ENCODE measurements at regions not wholly inside any gene's neighbourhood (a gene's known extent, or its start where the extent isn't known, plus 50 kb on each side); places are given as distances from the start of the nearest gene placed in this dataset.
A peak's percentile ranks its signal among the peaks of the same experiment; 100 is the strongest.

DNA sequence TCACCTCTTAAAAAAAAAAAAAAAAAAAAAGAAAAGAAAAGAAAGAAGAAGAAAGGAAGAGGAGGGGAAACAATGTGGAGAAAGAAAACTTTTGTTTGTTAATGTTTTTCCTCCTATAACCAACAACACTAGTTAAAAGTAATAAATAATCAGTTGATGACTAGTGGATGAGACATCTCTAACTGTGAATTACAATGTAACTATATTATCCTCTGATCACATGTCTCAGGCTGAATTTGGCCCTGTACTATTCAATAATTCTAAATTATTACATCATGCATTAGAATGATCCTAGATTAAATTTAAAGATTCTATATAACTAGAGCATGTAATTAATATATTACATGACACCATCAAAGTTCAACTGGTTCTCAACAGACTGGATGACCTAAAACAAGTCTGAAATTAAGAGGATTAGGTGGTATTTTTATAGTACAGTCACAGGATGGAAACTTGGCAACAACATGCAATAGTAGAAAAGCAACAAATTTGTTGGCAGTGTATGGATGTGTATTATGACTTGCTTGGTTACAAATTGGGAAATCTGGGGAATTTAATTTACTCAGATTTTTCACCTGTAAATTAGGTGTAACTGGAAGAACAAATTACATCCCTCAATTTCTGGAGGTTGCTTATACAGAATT lies 269.3 kb upstream of the SETBP1 start:
- Histone ChIP-seq H3K4me2 (ENCODE audit: extremely low read depth, insufficient read depth, low read length) (no peak overlapping the region), H4K20me1 (ENCODE audit: control insufficient read depth, extremely low read depth, insufficient read depth, low read length) (no peaks in the 10 kb centered on the region), H3K4me1 (ENCODE audit: control insufficient read depth, extremely low read depth, insufficient read depth, low read length) (no peaks in the 10 kb centered on the region), H3K79me2 (ENCODE audit: control insufficient read depth, insufficient read depth, low read length) (no peaks in the 10 kb centered on the region), H3K9ac (ENCODE audit: insufficient read depth, low read length) (no peak overlapping the region), H3K27ac (ENCODE audit: insufficient read depth, low read length) (no peak overlapping the region), H3K4me3 (replicated peaks in 1 of 4; ENCODE audit: control extremely low read depth in 1 of 4, insufficient read depth in 1 of 4, low read depth in 3 of 4, low read length in 4 of 4) (no peak overlapping the region), H3K9me3 (ENCODE audit: control insufficient read depth, insufficient read depth, low read depth, low read length) (no peaks in the 10 kb centered on the region), H3K36me3 (ENCODE audit: control insufficient read depth, insufficient read depth, low read length) (no peaks in the 10 kb centered on the region), H3K27me3 (ENCODE audit: control insufficient read depth, insufficient read depth, low read length) (no peaks in the 10 kb centered on the region), H2AFZ (ENCODE audit: low read length) (no peak overlapping the region)
- peak in 1 of 2 donors; percentile 1 for DNase-seq (ENCODE audit: low read depth in 2 of 2)
- TF ChIP-seq EZH2 (IDR thresholded peaks at IDR 0.05; ENCODE audit: low read length, missing control alignments): no peak
- TF ChIP-seq, protein P1, sequence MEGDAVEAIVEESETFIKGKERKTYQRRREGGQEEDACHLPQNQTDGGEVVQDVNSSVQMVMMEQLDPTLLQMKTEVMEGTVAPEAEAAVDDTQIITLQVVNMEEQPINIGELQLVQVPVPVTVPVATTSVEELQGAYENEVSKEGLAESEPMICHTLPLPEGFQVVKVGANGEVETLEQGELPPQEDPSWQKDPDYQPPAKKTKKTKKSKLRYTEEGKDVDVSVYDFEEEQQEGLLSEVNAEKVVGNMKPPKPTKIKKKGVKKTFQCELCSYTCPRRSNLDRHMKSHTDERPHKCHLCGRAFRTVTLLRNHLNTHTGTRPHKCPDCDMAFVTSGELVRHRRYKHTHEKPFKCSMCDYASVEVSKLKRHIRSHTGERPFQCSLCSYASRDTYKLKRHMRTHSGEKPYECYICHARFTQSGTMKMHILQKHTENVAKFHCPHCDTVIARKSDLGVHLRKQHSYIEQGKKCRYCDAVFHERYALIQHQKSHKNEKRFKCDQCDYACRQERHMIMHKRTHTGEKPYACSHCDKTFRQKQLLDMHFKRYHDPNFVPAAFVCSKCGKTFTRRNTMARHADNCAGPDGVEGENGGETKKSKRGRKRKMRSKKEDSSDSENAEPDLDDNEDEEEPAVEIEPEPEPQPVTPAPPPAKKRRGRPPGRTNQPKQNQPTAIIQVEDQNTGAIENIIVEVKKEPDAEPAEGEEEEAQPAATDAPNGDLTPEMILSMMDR (conservative IDR thresholded peaks at IDR 0.05 in 1 of 2, IDR thresholded peaks at IDR 0.05 in 1 of 2; ENCODE audit: low read depth in 1 of 2, low read length in 2 of 2): no peak

DNA sequence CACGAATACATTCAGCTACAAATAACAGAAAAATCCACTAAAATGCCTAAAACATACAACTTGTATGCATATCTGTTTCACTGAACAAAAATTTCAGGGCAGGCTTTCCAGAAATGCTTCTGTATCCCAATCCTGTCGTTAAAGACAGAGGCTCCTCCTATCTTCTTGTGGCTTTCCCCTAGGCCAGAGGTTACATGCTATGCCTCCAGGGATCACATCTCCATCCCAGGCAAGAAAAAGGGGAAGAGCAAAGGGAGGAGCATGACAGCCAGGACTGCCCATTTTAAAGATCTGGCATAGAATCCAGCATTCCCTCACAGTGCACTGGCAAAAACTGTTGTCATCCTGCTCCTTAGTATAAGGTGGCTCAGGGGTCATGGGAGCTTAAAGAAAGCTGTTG lies 268.7 kb upstream of the SETBP1 start:
- no peak for DNase-seq (ENCODE audit: low read depth in 2 of 2)
- no peaks in the 10 kb centered on the region for H4K20me1 ChIP-seq (ENCODE audit: control insufficient read depth, extremely low read depth, insufficient read depth, low read length)
- TF ChIP-seq, protein P1 (conservative IDR thresholded peaks at IDR 0.05 in 1 of 2, IDR thresholded peaks at IDR 0.05 in 1 of 2; ENCODE audit: low read depth in 1 of 2, low read length in 2 of 2): no peak
- TF ChIP-seq EZH2 (IDR thresholded peaks at IDR 0.05; ENCODE audit: low read length, missing control alignments): no peak
- no peak overlapping the region for H3K4me2 ChIP-seq (ENCODE audit: extremely low read depth, insufficient read depth, low read length)
- no peaks in the 10 kb centered on the region for H3K36me3 ChIP-seq (ENCODE audit: control insufficient read depth, insufficient read depth, low read length)
- no peak overlapping the region for H3K27ac ChIP-seq (ENCODE audit: insufficient read depth, low read length)
- H3K79me2 ChIP-seq (ENCODE audit: control insufficient read depth, insufficient read depth, low read length): no peaks in the 10 kb centered on the region
- no peak overlapping the region for H2AFZ ChIP-seq (ENCODE audit: low read length)
- H3K9me3 ChIP-seq (ENCODE audit: control insufficient read depth, insufficient read depth, low read depth, low read length): no peaks in the 10 kb centered on the region
- no peak overlapping the region for H3K9ac ChIP-seq (ENCODE audit: insufficient read depth, low read length)
- no peak overlapping the region for H3K4me3 ChIP-seq (replicated peaks in 1 of 4; ENCODE audit: control extremely low read depth in 1 of 4, insufficient read depth in 1 of 4, low read depth in 3 of 4, low read length in 4 of 4)
- H3K27me3 ChIP-seq (ENCODE audit: control insufficient read depth, insufficient read depth, low read length): no peaks in the 10 kb centered on the region
- no peaks in the 10 kb centered on the region for H3K4me1 ChIP-seq (ENCODE audit: control insufficient read depth, extremely low read depth, insufficient read depth, low read length)

DNA sequence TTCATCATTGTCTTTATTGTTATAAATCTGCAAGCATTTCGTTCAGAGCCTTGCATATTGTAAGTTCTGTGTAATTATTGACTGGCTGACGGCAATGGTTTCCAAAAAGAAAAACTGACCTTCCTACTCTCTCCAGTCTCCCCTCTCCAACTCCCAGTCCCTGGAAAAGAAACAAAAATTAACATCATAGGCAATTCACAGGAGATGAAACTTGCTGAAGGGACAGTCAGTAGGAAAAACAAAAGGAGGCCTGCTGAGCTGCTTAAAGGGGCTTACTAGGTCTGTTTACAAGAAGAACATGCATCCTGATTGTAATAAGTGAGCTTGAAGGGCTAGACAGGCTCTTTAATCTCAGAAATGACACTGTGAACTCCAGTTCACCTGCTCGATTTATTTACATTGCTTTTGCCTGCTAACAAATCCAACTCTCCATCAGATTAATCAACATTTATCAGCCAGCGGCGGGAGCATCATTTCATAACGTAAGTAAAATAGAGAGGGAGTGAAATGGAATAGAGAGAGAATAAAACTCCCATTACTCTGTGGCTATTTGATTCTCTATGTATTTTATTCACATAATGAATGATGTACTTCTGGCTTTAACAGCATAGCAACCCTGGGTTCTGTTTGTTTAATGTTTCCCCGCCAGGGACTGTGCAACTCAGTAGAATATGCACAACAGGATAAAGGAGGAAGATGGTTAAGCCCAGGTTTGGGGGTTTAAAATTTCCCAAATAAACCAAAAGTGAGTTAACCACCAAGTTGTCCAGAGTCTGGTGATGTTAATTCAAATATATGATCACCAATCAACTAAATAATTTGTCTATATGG lies 256.7 kb upstream of the SETBP1 start:
- Histone ChIP-seq H3K79me2 (ENCODE audit: control insufficient read depth, insufficient read depth, low read length) (no peaks in the 10 kb centered on the region), H3K27ac (ENCODE audit: insufficient read depth, low read length) (no peak overlapping the region), H3K9ac (ENCODE audit: insufficient read depth, low read length) (no peak overlapping the region), H2AFZ (ENCODE audit: low read length) (no peak overlapping the region), H3K27me3 (ENCODE audit: control insufficient read depth, insufficient read depth, low read length) (no peaks in the 10 kb centered on the region), H3K4me3 (replicated peaks in 1 of 4; ENCODE audit: control extremely low read depth in 1 of 4, insufficient read depth in 1 of 4, low read depth in 3 of 4, low read length in 4 of 4) (no peak overlapping the region), H3K9me3 (ENCODE audit: control insufficient read depth, insufficient read depth, low read depth, low read length) (no peaks in the 10 kb centered on the region), H3K4me1 (ENCODE audit: control insufficient read depth, extremely low read depth, insufficient read depth, low read length) (no peaks in the 10 kb centered on the region), H3K36me3 (ENCODE audit: control insufficient read depth, insufficient read depth, low read length) (no peaks in the 10 kb centered on the region), H4K20me1 (ENCODE audit: control insufficient read depth, extremely low read depth, insufficient read depth, low read length) (no peaks in the 10 kb centered on the region), H3K4me2 (ENCODE audit: extremely low read depth, insufficient read depth, low read length) (no peak overlapping the region)
- TF ChIP-seq, protein P1 (conservative IDR thresholded peaks at IDR 0.05 in 1 of 2, IDR thresholded peaks at IDR 0.05 in 1 of 2; ENCODE audit: low read depth in 1 of 2, low read length in 2 of 2): no peak
- no peak for TF ChIP-seq EZH2 (IDR thresholded peaks at IDR 0.05; ENCODE audit: low read length, missing control alignments)
- no peak for DNase-seq (ENCODE audit: low read depth in 2 of 2)
